A549 (cell line): ENCODE measurements at regions not wholly inside any gene's neighbourhood (a gene's known extent, or its start where the extent isn't known, plus 50 kb on each side); places are given as distances from the start of the nearest gene placed in this dataset.

Experiments
- EHMT2 ChIP-seq: fragments of 200-600 bp; sonication (generic); IDR thresholded peaks from 2 replicates; pipeline ENCODE4 v1.6.1; 2016; ENCODE audit warnings: antibody characterized with exemption, low read depth, mild to moderate bottlenecking, moderate library complexity
- ELK1 ChIP-seq: fragments of 150-350 bp; IDR thresholded peaks from 2 replicates; pipeline ENCODE4 v1.6.1; 2014; ENCODE audit warnings: low read depth, mild to moderate bottlenecking, low read length
- EP300 ChIP-seq, 2 experiments: fragments of >200 bp; sonication (Bioruptor Twin); formaldehyde crosslinking; IDR thresholded peaks; 2 replicates in 1 of 2; 3 replicates in 1 of 2; pipeline ENCODE4 v1.6.1; 2016 to 2017
- HDAC2 ChIP-seq: fragments of 200-600 bp; sonication (generic); IDR thresholded peaks from 2 replicates; pipeline ENCODE4 v1.6.1; 2016
- HMGXB4 ChIP-seq: fragments of 250-450 bp; sonication (Bioruptor Pico); IDR thresholded peaks from 2 replicates; pipeline ENCODE4 v1.5.0; 2021; ENCODE audit warnings: mild to moderate bottlenecking, moderate library complexity, borderline replicate concordance
- HOXA7 ChIP-seq: fragments of 250-450 bp; sonication (Bioruptor Pico); IDR thresholded peaks from 2 replicates; pipeline ENCODE4 v1.5.0; 2020; ENCODE audit warnings: mild to moderate bottlenecking, moderate library complexity
- HOXB5 ChIP-seq: fragments of 250-450 bp; sonication (Bioruptor Pico); IDR thresholded peaks from 2 replicates; pipeline ENCODE4 v1.5.0; 2020; ENCODE audit warnings: mild to moderate bottlenecking, moderate library complexity
- MAX ChIP-seq: IDR thresholded peaks from 2 replicates; pipeline ENCODE4 v1.6.1; 2012
- MYC ChIP-seq: IDR thresholded peaks from 2 replicates; pipeline ENCODE4 v1.6.1; 2012; ENCODE audit warnings: mild to moderate bottlenecking, inconsistent platforms, low read length, improper control_type of control experiment, borderline replicate concordance
- PBX3 ChIP-seq: IDR thresholded peaks from 2 replicates; pipeline ENCODE4 v1.6.1; 2012
- POLR2A ChIP-seq: IDR thresholded peaks from 2 replicates; pipeline ENCODE4 v1.6.1; 2012; ENCODE audit warnings: mild to moderate bottlenecking, low read length
- TP53 ChIP-seq: fragments of 250-450 bp; sonication (Bioruptor Pico); IDR thresholded peaks from 2 replicates; pipeline ENCODE4 v1.5.0; 2021; ENCODE audit warnings: mild to moderate bottlenecking, moderate library complexity
- TF ChIP-seq, protein P1 (sequence below): fragments of >200 bp; sonication (Bioruptor Twin); formaldehyde crosslinking; IDR thresholded peaks from 3 replicates; pipeline ENCODE4 v1.5.1; 2016

GRCh38 chr11:29251738-29252137, 765.1 kb downstream of the KCNA4 start:
- TF ChIP-seq, protein P1, sequence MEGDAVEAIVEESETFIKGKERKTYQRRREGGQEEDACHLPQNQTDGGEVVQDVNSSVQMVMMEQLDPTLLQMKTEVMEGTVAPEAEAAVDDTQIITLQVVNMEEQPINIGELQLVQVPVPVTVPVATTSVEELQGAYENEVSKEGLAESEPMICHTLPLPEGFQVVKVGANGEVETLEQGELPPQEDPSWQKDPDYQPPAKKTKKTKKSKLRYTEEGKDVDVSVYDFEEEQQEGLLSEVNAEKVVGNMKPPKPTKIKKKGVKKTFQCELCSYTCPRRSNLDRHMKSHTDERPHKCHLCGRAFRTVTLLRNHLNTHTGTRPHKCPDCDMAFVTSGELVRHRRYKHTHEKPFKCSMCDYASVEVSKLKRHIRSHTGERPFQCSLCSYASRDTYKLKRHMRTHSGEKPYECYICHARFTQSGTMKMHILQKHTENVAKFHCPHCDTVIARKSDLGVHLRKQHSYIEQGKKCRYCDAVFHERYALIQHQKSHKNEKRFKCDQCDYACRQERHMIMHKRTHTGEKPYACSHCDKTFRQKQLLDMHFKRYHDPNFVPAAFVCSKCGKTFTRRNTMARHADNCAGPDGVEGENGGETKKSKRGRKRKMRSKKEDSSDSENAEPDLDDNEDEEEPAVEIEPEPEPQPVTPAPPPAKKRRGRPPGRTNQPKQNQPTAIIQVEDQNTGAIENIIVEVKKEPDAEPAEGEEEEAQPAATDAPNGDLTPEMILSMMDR: no peak
- TF ChIP-seq HOXB5 (CRISPR knock-in tag) (no peak), MYC (no peak), TP53 (CRISPR knock-in tag) (no peak), PBX3 (no peak), MAX (no peak), HOXA7 (no peak), HMGXB4 (no peak), HDAC2 (no peak), EP300 (IDR thresholded peaks at IDR 0.05) (no peak), ELK1 (no peak), POLR2A (no peak), EHMT2 (no peak)
